TTC549 (cell line): ENCODE measurements at regions not wholly inside any gene's neighbourhood (a gene's known extent, or its start where the extent isn't known, plus 50 kb on each side); places are given as distances from the start of the nearest gene placed in this dataset.

ENCODE experiments used
- FAIRE-seq: peaks from 2 replicates; lab custom pipeline; 2012; peaks lifted over from hg19 to GRCh38; lab: Jason Lieb, UNC

- FAIRE-seq: no peak
These were observed 370.4 kb downstream of the TUSC7 start for GRCh38 chr3:117079997-117080396.

DNA sequence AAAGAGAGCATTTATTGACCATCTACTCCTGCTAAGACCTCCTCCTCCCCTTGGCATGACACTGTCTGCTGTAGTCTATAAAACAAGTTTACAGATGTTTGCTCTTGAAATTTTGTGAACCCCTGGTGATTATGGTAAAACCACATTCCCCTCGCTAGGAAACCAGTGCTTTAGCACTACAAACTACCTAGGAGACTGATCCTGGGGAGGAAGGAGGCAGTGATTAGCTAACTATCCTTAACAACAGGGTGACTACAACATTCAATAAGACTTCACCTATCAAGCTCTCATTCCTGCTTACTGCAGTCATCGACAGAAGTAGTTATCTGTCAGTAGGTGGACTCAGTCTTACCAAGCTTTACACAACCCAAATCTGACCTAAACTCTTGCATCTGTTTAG is 371.3 kb downstream of the TUSC7 start:
- no peak for FAIRE-seq

DNA sequence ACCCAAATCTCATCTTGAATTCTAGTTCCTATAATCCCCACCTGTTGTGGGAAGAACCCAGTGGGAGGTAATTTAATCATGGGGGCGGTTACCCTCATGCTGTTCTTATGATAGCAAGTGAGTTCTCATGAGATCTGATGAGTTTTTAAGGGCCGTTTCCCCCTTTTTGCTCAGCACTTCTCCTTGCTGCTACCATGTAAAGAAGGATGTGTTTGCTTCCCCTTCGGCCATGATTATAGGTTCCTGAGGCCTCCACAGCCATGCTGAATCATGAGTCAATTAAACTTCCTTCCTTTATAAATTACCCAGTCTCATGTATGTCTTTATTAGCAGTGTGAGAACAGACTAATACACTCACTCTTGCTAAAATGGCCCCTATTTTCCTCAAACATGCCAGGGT is 374.7 kb downstream of the TUSC7 start:
- no peak for FAIRE-seq

DNA sequence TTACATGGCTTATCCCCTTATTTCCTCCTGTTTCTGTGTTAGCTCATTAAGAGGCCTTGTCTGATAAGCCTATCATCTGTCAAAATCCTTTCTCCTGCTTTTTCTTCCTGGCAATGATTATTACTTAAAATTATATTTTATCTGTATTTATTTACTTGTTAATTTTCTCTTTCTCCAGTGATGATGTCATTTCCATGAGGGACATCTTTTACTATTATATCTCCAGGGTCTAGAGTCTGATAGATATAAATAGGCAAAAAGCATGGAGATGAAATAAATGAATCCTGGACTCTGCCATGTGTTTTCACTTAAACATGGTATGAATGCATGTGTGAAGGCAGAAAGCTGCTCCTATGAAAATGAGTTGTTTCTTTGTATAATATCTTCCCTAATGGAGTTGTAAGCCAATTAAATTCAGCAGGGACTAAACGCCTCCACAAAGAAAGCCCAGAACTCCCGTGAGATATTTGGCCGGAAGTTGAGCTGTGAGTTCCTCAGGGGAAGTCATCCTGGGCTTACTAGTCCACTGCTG is 375.2 kb downstream of the TUSC7 start:
- FAIRE-seq: no peak

GRCh38 chr3:117091676-117092075 is 382.1 kb downstream of the TUSC7 start:
- FAIRE-seq: no peak

GRCh38 chr3:117096549-117096948 is 387.0 kb downstream of the TUSC7 start:
- FAIRE-seq: no peak

DNA sequence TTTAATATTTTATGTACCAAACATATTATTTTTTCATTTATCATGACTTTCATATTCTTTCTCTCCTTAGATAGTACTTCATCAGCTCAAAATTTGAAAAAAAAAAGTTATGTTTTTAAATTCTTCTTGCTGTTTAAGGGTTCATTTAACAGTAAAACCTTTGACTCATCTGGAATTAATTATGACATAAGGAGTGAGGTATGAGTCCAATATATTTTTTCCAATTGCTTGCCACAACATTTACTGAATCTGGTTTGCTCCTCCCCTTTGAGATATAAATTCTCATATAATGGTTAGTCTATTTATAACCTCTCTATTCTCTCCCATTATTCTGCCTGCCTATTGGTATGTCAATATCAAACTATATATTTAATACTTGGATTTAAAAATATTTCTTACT is 387.8 kb downstream of the TUSC7 start:
- FAIRE-seq: no peak

GRCh38 chr3:117101697-117102096 is 392.1 kb downstream of the TUSC7 start:
- no peak for FAIRE-seq

- FAIRE-seq: no peak
These were observed 392.8 kb downstream of the TUSC7 start for GRCh38 chr3:117102426-117102825.

GRCh38 chr3:117103675-117104074 is 394.1 kb downstream of the TUSC7 start:
- no peak for FAIRE-seq

DNA sequence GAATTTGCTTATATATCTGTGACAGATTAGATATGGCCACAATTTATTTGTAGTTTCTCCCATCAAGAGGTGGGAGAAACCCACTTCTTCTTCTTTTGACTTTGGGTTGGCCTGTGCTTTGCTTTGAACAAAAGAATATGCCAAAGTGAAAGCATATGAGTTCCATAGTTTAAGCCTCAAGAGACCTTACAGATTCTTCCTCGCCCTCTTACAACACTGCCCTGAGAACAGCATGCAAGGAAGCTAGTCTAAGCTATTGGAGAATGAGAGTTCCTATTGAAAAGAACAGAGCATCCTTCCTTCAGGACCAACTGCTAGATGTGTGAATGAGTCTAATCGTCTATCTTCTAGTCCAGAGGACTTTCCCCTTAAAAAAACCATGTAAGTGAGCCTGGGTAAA is 394.8 kb downstream of the TUSC7 start:
- FAIRE-seq: no peak

- FAIRE-seq: no peak
These were observed 395.2 kb downstream of the TUSC7 start for GRCh38 chr3:117104792-117105191.

DNA sequence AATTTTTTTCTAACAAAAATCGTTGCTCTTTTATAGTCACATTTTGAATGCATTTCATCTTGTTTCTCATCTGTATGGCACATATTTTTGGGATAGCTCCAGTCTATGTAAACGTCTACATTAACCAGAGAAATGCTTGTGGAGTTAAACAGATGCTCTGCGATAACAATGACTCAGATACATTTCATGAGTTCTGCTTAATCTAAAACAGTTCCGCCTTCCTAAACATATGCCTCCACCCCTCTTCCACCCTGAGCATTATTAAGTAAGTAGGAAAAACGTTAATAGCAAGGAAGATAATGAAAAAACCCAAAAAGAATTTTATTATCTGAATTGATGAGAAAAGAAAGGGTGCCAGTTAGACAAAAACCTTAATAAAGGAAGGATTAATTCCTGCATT is 396.1 kb downstream of the TUSC7 start:
- no peak for FAIRE-seq

DNA sequence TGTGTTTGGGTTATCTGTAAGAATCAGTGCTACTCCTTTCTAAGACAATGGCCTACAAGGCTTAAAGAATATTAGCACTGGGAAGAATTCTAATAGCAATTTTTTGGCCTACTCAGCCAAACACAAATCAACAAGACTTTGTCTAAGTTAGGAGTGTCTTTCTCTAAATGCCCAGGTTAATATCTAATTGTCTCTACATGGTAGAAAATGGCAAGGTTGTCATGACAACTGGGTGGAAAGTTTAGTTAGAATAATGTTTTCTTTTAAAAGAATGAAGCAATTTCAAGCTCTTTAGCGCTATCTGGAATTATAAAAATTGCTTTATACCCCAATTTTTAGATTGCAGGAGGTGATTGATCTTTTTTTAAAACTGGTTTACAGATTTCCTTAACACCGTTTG is 396.8 kb downstream of the TUSC7 start:
- no peak for FAIRE-seq

- FAIRE-seq: no peak
These were observed 398.4 kb downstream of the TUSC7 start for GRCh38 chr3:117107946-117108345.

- FAIRE-seq: no peak
These were observed 399.6 kb downstream of the TUSC7 start for GRCh38 chr3:117109178-117109577.

DNA sequence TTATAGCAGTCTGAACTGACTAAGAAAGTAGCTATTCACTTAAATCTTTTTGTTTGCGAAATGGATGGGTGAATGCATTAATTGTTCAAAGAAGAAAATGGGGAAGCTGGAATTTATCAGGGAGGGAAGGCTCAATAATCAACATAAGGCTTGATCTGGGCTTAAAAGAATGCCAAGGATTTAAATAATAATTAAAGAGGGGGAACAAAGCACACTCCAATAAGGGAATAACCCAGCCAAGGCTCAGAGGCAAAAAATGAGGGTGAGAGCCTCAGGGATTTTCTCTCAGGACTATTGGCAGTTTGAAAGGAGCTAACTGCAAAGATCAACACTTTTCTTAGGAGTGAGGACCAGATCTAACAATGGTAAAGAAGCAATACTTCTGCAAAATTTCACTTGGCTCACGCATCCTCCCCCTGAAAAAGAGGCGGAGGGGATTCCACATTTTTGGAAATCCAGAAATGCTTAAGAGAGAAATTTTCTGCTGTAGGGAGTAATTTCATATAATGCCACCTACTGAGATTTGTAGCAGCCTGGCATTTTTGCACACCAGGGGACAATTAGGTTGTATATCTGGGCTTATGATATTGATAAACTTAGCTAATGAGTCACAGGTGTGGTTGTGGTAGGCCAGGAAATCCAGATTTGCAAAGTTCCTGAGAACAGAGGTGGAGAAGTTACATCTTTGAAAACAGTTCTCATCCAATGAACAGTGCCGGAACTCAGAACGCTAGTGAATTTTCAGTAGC is 405.1 kb downstream of the TUSC7 start:
- FAIRE-seq: no peak

DNA sequence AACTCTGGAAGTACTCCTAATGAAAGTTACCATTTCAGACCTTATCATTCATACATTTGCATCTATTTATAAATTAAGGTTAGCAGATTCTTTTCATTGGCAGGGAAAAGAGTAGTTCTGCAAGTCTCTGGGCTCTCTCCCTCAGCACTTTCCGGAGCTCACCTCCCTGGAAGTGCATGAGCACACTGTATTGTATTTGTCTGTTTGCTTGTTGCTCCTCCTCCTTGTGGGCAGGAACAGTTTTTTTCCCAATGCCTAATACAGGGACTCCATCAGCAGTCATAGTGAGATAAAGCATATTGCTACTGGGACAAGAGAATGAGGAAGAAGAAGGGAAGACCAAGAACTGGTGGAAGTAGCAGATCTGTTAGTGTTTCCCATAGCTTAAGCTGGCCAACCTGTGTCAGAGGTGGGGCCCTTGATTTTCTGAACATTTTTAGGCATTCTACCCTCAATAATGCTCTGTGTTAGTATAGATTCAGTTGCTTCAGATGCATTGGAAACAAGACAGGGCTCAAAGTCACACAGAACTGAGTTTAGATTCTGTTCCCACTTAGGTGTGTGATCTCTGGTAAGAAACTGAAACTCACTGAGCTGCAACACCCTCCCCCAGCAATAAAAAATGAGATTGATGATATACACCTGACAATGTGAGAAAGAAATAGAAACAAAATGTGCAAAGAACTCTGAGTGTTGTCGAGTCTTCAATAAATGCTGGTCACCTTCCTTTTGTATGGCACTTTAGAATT is 407.8 kb downstream of the TUSC7 start:
- no peak for FAIRE-seq

GRCh38 chr3:117118604-117119003 is 409.0 kb downstream of the TUSC7 start:
- no peak for FAIRE-seq

DNA sequence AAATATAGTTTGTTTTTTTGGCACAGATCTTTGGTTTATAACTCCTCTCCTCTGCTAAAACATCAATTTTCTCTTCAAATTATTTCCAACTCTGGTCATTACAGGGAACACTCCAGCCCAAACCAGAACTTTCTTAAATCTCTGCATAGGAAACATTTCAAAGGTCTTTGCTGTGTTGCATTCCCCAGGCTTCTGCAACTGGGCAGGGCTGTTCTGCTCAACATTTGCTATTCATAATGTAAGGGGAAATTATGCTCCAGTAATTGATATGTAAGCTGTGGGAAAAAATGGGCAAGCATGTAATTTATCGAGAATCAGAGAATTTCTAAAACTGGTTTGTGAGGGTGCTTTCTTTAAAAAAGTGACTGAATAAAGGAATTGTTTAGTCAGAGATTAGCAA is 410.4 kb downstream of the TUSC7 start:
- FAIRE-seq: no peak

GRCh38 chr3:117122609-117123008 is 413.0 kb downstream of the TUSC7 start:
- no peak for FAIRE-seq

GRCh38 chr3:117126460-117126859 is 416.9 kb downstream of the TUSC7 start:
- FAIRE-seq: no peak

DNA sequence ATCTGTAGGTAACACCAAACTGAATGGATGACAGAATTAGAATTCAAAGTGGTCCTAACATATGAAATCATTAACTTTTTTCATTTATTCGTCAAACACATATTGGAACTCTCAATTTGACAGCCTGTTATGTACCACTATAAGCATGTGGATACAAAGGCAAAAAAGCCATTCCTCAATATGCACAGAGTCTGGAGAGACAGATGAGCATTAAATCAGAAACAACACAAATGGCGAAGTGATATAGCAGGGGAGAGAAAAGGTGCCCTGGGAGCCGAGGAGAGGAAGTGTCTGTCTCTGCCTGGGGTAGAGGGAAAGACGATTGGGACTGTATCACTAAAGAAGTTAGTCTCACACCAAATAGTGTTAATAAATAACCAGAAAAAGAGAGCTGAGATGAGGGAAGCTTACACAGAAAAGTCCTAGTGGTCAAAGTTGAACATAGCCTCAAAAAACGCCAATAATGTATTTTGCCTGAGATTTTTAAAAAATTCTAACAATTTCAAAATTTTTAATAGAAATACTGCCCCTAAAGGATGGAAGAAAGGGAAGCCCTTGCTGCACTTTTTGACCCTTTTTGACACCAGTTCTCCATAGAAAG is 417.5 kb downstream of the TUSC7 start:
- FAIRE-seq: no peak
